ENCODE measurements at regions not wholly inside any gene's neighbourhood (a gene's known extent, or its start where the extent isn't known, plus 50 kb on each side); places are given as distances from the start of the nearest gene placed in this dataset.

GRCh38 chr10:118394301-118395200 lies 52.4 kb upstream of the FAM204A start:
- no peak for TF ChIP-seq CTCF (IDR thresholded peaks at IDR 0.05)
- TF ChIP-seq POLR2A (IDR thresholded peaks at IDR 0.05): no peak

Data from Peyer's patch (tissue), 4 donors.